SIG-M5 treated with dmso at 0.1 percent for 504 hours (cell line): ENCODE measurements at regions not wholly inside any gene's neighbourhood (a gene's known extent, or its start where the extent isn't known, plus 50 kb on each side); places are given as distances from the start of the nearest gene placed in this dataset.
"Not testable (repeated sequence)": the region's sequence is repeated elsewhere in the genome, so short reads cannot be mapped to it uniquely, and the experiment has no call there.

ENCODE experiments used
- DNase-seq: peaks from one replicate; lab custom pipeline; 2025; ENCODE audit not compliant: unreplicated experiment; lab: John Stamatoyannopoulos, UW

DNA sequence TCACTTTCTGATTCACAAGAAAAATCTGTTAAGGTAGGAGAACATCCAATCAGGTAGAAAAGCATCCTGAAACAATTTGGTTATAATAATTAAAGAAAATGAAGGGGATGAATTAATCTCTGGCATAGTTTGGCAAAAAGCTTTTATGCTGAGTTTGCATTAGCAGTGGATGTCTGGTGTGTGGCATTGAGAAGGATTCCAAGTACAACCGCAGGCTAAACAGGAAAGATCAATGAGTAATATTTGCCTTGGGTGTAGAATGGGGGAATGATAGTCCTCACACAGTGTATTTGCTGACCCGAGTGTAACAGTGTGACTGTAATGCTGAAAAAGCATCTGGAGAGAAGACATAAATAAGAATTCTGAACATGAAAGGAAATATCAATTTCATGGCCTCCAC lies 68.3 kb upstream of the SESTD1 start:
- no peak for DNase-seq

DNA sequence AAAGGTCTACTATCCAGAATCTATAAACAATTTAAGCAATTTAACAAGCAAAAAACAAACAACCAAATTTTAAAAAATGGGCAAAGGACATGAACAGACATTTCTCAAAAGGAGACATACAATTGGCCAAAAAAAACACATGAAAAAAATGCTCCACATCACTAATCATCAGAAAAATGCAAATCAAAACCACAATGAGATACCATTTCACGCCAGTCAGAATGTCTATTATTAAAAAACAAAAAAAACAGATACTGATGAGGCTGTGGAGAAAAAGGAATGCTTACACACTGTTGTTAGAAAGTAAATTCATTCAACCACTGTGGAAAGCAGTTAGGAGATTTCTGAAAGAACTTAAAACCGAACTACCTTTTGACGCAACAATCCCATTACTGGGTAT lies 66.4 kb upstream of the SESTD1 start:
- DNase-seq = no peak

DNA sequence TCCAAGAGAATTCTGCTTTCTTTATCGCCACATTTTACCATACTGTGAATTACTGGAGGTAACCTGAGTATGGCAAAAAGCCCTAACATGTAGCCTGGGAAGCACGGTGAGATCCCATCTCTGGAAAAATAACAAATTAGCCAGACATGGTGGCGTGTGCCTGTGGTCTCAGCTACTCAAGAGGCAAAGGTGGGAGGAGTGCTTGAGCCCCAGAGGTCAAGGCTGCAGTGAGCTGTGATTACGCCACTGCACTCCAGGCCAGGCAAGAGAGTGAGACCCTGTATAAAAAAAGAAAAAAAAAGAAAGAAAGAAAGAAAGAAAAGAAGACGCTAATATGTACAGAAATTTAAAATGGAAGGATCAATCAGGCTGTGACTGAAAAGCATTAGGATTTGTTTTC lies 57.7 kb upstream of the SESTD1 start:
- no peak for DNase-seq

DNA sequence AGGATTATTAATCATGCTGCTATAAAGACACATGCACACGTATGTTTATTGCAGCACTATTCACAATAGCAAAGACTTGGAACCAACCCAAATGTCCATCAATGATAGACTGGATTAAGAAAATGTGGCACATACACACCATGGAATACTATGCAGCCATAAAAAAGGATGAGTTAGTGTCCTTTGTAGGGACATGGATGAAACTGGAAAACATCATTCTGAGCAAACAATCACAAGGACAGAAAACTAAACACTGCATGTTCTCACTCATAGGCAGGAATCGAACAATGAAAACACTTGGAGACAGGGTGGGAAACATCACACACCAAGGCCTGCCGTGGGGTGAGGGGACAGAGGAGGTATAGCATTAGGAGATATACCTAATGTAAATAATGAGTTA lies 56.4 kb upstream of the SESTD1 start:
- not testable (repeated sequence) for DNase-seq

DNA sequence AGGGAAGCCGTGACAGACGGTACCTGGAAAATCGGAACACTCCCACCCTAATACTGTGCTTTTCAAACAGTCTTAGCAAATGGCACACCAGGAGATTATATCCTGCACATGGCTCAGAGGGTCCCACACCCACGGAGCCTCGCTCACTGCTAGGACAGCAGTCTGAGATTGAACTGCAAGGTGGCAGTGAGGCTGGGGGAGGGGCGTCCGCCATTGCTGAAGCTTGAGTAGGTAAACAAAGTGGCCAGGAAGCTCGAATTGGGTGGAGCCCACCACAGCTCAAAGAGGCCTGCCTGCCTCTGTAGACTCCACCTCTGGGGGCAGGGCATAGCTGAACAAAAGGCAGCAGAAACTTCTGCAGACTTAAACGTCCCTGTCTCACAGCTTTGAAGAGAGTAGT lies 50.1 kb upstream of the SESTD1 start:
- not testable (repeated sequence) for DNase-seq
